Parathyroid adenoma (tissue), 2 donors: ENCODE measurements at regions not wholly inside any gene's neighbourhood (a gene's known extent, or its start where the extent isn't known, plus 50 kb on each side); places are given as distances from the start of the nearest gene placed in this dataset.

Experiments used
- H2AFZ ChIP-seq: fragments of 300-600 bp; sonication (generic); one replicate; pipeline ENCODE4 v1.7.0; 2017; ENCODE audit warnings: antibody characterized with exemption, mild to moderate bottlenecking
- H3K27ac ChIP-seq: fragments of 300-600 bp; sonication (generic); one replicate; pipeline ENCODE4 v1.7.0; 2017
- H3K27me3 ChIP-seq: fragments of 300-600 bp; sonication (generic); one replicate; pipeline ENCODE4 v1.7.0; 2017; ENCODE audit warnings: low read length; ENCODE audit not compliant: control insufficient read depth, insufficient read depth
- H3K36me3 ChIP-seq: fragments of 300-600 bp; sonication (generic); one replicate; pipeline ENCODE4 v1.7.0; 2017; ENCODE audit warnings: low read length; ENCODE audit not compliant: control insufficient read depth, insufficient read depth
- H3K4me1 ChIP-seq: fragments of 300-600 bp; sonication (generic); one replicate; pipeline ENCODE4 v1.7.0; 2017; ENCODE audit warnings: control low read depth
- H3K4me2 ChIP-seq: fragments of 300-600 bp; sonication (generic); one replicate; pipeline ENCODE4 v1.7.0; 2017; ENCODE audit warnings: low read length
- H3K4me3 ChIP-seq: fragments of 300-600 bp; sonication (generic); one replicate; pipeline ENCODE4 v1.7.0; 2017; ENCODE audit warnings: low read depth, low read length
- H3K79me2 ChIP-seq: fragments of 300-600 bp; sonication (generic); one replicate; pipeline ENCODE4 v1.7.0; 2017; ENCODE audit warnings: control low read depth
- H3K9ac ChIP-seq: fragments of 300-600 bp; sonication (generic); one replicate; pipeline ENCODE4 v1.7.0; 2017; ENCODE audit warnings: mild to moderate bottlenecking
- H3K9me3 ChIP-seq: fragments of 300-600 bp; sonication (generic); one replicate; pipeline ENCODE4 v1.7.0; 2017; ENCODE audit warnings: low read length; ENCODE audit not compliant: control insufficient read depth
- TF ChIP-seq, protein P1 (sequence below): fragments of 300-600 bp; sonication (generic); IDR thresholded peaks from one replicate; pipeline ENCODE4 v1.7.0; 2017; ENCODE audit warnings: antibody characterized with exemption, mild to moderate bottlenecking
- donor health status: primary hyperparathyroidism.

- Histone ChIP-seq H3K27me3 (no peaks in the 10 kb centered on the region), H3K9ac (no peak overlapping the region), H3K4me1 (no peaks in the 10 kb centered on the region), H3K27ac (no peak overlapping the region), H3K79me2 (no peaks in the 10 kb centered on the region), H3K4me2 (no peak overlapping the region), H3K4me3 (no peak overlapping the region), H3K36me3 (no peaks in the 10 kb centered on the region), H2AFZ (no peak overlapping the region), H3K9me3 (no peaks in the 10 kb centered on the region)
- TF ChIP-seq, protein P1, sequence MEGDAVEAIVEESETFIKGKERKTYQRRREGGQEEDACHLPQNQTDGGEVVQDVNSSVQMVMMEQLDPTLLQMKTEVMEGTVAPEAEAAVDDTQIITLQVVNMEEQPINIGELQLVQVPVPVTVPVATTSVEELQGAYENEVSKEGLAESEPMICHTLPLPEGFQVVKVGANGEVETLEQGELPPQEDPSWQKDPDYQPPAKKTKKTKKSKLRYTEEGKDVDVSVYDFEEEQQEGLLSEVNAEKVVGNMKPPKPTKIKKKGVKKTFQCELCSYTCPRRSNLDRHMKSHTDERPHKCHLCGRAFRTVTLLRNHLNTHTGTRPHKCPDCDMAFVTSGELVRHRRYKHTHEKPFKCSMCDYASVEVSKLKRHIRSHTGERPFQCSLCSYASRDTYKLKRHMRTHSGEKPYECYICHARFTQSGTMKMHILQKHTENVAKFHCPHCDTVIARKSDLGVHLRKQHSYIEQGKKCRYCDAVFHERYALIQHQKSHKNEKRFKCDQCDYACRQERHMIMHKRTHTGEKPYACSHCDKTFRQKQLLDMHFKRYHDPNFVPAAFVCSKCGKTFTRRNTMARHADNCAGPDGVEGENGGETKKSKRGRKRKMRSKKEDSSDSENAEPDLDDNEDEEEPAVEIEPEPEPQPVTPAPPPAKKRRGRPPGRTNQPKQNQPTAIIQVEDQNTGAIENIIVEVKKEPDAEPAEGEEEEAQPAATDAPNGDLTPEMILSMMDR = no peak
These were observed 134.9 kb upstream of the SLC14A2 start for GRCh38 chr18:45480219-45481015.

GRCh38 chr18:45481821-45482220, 133.5 kb upstream of the SLC14A2 start:
- Histone ChIP-seq H3K27me3 (no peaks in the 10 kb centered on the region), H3K4me1 (no peaks in the 10 kb centered on the region), H3K4me3 (no peak overlapping the region), H3K27ac (no peak overlapping the region), H3K36me3 (no peaks in the 10 kb centered on the region), H3K9ac (no peak overlapping the region), H3K9me3 (no peaks in the 10 kb centered on the region), H3K79me2 (no peaks in the 10 kb centered on the region), H3K4me2 (no peak overlapping the region), H2AFZ (no peak overlapping the region)
- TF ChIP-seq, protein P1 = no peak

GRCh38 chr18:45482286-45482685, 133.0 kb upstream of the SLC14A2 start:
- no peaks in the 10 kb centered on the region for H3K9me3 ChIP-seq
- no peak overlapping the region for H3K4me3 ChIP-seq
- H3K9ac ChIP-seq = no peak overlapping the region
- H3K27ac ChIP-seq = no peak overlapping the region
- no peaks in the 10 kb centered on the region for H3K79me2 ChIP-seq
- no peaks in the 10 kb centered on the region for H3K27me3 ChIP-seq
- TF ChIP-seq, protein P1 = no peak
- no peak overlapping the region for H2AFZ ChIP-seq
- no peaks in the 10 kb centered on the region for H3K36me3 ChIP-seq
- H3K4me1 ChIP-seq = no peaks in the 10 kb centered on the region
- H3K4me2 ChIP-seq = no peak overlapping the region

DNA sequence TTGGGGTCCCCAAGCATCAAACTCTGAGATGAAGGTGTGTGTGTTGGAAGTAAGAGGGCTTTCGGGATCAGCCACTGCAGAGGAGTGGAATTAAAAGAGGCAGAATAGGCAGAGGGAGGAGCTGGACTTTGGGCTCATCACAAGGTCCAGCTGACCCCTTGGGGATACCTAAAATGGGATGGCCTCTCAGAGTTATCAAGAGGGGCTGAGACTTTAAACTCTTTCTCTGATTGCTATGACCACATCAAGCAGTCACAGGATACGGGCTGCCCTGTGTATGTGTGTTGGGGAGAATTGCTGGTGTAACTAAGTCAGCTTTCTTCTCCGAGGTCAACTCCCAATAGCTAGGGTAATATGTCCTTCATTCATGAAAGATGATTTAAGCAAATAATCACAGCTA, 127.7 kb upstream of the SLC14A2 start:
- H3K79me2 ChIP-seq = no peaks in the 10 kb centered on the region
- no peaks in the 10 kb centered on the region for H3K27me3 ChIP-seq
- no peak overlapping the region for H2AFZ ChIP-seq
- H3K4me3 ChIP-seq = no peak overlapping the region
- no peaks in the 10 kb centered on the region for H3K9me3 ChIP-seq
- no peak overlapping the region for H3K4me2 ChIP-seq
- no peaks in the 10 kb centered on the region for H3K4me1 ChIP-seq
- no peak overlapping the region for H3K27ac ChIP-seq
- TF ChIP-seq, protein P1 = no peak
- no peaks in the 10 kb centered on the region for H3K36me3 ChIP-seq
- no peak overlapping the region for H3K9ac ChIP-seq

- no peaks in the 10 kb centered on the region for H3K79me2 ChIP-seq
- H3K9me3 ChIP-seq = no peaks in the 10 kb centered on the region
- H2AFZ ChIP-seq = no peak overlapping the region
- TF ChIP-seq, protein P1 = no peak
- H3K27me3 ChIP-seq = no peaks in the 10 kb centered on the region
- no peak overlapping the region for H3K4me2 ChIP-seq
- H3K36me3 ChIP-seq = no peaks in the 10 kb centered on the region
- no peak overlapping the region for H3K9ac ChIP-seq
- no peak overlapping the region for H3K27ac ChIP-seq
- no peaks in the 10 kb centered on the region for H3K4me1 ChIP-seq
- H3K4me3 ChIP-seq = no peak overlapping the region
These were observed 126.6 kb upstream of the SLC14A2 start for GRCh38 chr18:45488645-45489044.
